Heart right ventricle (tissue), 16 donors: ENCODE measurements at regions not wholly inside any gene's neighbourhood (a gene's known extent, or its start where the extent isn't known, plus 50 kb on each side); places are given as distances from the start of the nearest gene placed in this dataset.
"Not testable (repeated sequence)": the region's sequence is repeated elsewhere in the genome, so short reads cannot be mapped to it uniquely, and the experiment has no call there.

Experiments
- ATAC-seq, 8 donors: fragments of 200-7000 bp; cut with Tn5 transposase; one replicate each; pipeline ENCODE4 v1.9.1; 2020; ENCODE audit warnings: mild to moderate bottlenecking in 8 of 8, moderate library complexity in 8 of 8, moderate number of reproducible peaks in 1 of 8
- DNase-seq, 2 donors: peaks; one replicate each; pipeline ENCODE4 v3.0.0-alpha.2; 2020
- H3K27ac ChIP-seq, 10 donors: fragments of 200-600 bp; sonication (generic) in 2 of 10; one replicate each; pipeline versions ENCODE4 v1.5.0 to v1.8.0; 2020 to 2022; ENCODE audit warnings: mild to moderate bottlenecking in 3 of 10
- H3K27me3 ChIP-seq, 7 donors: fragments of 200-600 bp; one replicate each; pipeline ENCODE4 v1.8.0; 2021 to 2022; ENCODE audit warnings: mild to moderate bottlenecking in 2 of 7
- H3K36me3 ChIP-seq, 9 donors: fragments of 200-600 bp; sonication (generic) in 1 of 9; one replicate each; pipeline versions ENCODE4 v1.5.0 to v1.8.0; 2020 to 2022; ENCODE audit warnings: mild to moderate bottlenecking in 2 of 9
- H3K4me1 ChIP-seq, 9 donors: fragments of 200-600 bp; sonication (generic) in 1 of 9; one replicate each; pipeline versions ENCODE4 v1.5.0 to v1.8.0; 2020 to 2022; ENCODE audit warnings: mild to moderate bottlenecking in 4 of 9
- H3K4me3 ChIP-seq, 10 donors: fragments of 200-600 bp; sonication (generic) in 2 of 10; one replicate each; pipeline versions ENCODE4 v1.5.0 to v1.8.0; 2020 to 2022; ENCODE audit warnings: mild to moderate bottlenecking in 7 of 10, moderate library complexity in 2 of 10
- H3K9me3 ChIP-seq, 11 donors: fragments of 200-600 bp in 10 of 11; sonication (generic) in 2 of 11; one replicate each; pipeline versions ENCODE4 v1.5.0 to v1.8.0; 2013 to 2022; ENCODE audit warnings: mild to moderate bottlenecking in 2 of 11, control low read depth in 1 of 11, moderate library complexity in 1 of 11
- CTCF ChIP-seq, 9 donors: fragments of 200-600 bp; sonication (generic) in 2 of 9; IDR thresholded peaks; one replicate each; pipeline versions ENCODE4 v1.5.0 to v1.8.0; 2021 to 2022; ENCODE audit warnings: antibody characterized with exemption in 9 of 9, mild to moderate bottlenecking in 5 of 9, moderate library complexity in 1 of 9
- WGBS, 2 donors: extraction: QIAGEN DNeasy Blood & Tissue Kit; methylation state at CpG; one replicate each; pipeline ENCODE4 v1.1.7; 2013; ENCODE audit warnings: inconsistent platforms in 1 of 2; 5-methylcytosine and 5-hydroxymethylcytosine counted together
- intact Hi-C, 10 donors: fragments of 100-400 bp; cut with DNase I; formaldehyde crosslinking; loops; one replicate each; pipeline versions ENCODE4 v1.11.1 to v1.14.2; 2022
- donor health status: Arrhythmogenic right ventricular cardiomyopathy.
- donor health status: ischemic (EF 13 %, LVEDD 7.1; RV severe dilation, severe dysfunction).
- donor health status: healthy with polysubstance abuse.
- donor health status: DM: no; HTN: yes; CAD: no.
- donor health status: DM: no; HTN: no; CAD: no.
- donor health status: ischemic (EF 25% LVEDD 6.9; RV normal size, moderate dysfunction).
- donor health status: ischemic (EF 25% LVEDD 5.7; RV mildly dilated, moderate dysfunction).
- donor health status: healthy.
- donor health status: DM: yes; HTN: yes; CAD: no.
- donor health status: Ischemic cardiomyopathy.
- donor health status: ischemic (EF 35%, LVEDD 5.7; RV mildly dilated, moderate dysfunction).
- donor health status: nonischemic (EF 11% LVEDD 7.7; RV severe dilation, severe dysfunction).
- donor health status: DM: yes; HTN: yes; CAD: no.
- donor health status: PGD.
- donor health status: ischemic (EF 29% LVEDD 5.4; RV normal size, mild dysfunction).
- donor health status: nonischemic (EF 23%, LVEDD 6.1; RV moderate dilation, normal function).

- ATAC-seq = no peak
Observed at GRCh38 chr5:117734056-117734455, 1159.4 kb upstream of the SEMA6A start.

DNA sequence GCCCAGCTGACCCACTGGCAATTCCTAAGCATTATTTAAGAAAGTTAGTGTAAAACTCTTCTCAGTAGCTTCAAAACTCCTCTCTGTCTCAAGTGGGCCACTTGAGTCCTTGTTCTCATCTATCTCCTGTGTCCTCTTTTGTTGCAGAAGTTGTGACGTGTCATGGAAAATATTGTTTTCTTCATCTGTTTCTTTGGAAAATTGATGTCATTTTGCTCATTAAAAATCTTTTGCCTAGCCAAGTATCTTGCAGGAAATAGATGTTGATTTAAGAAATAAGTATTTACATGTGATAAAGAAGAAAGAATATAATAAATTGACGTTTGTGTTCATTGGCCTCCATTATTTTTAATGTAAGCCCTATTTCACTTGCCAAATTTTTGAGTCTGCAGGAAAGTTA, 1158.4 kb upstream of the SEMA6A start:
- no peak overlapping the region for H3K27ac ChIP-seq
- no peak overlapping the region for H3K4me3 ChIP-seq
- intact Hi-C loops = no loop called here
- H3K9me3 ChIP-seq = peaks cover 0 to under 1% (median 0%) of the 10 kb centered on the region in 11 donors
- H3K4me1 ChIP-seq = no peaks in the 10 kb centered on the region
- no peak for TF ChIP-seq CTCF (IDR thresholded peaks at IDR 0.05)
- no peaks in the 10 kb centered on the region for H3K36me3 ChIP-seq
- no peak for DNase-seq
- H3K27me3 ChIP-seq = no peaks in the 10 kb centered on the region
- no peak for ATAC-seq
- WGBS, 2 donors = 69 to 71% methylated on average over 2 of the region's 2 CpGs

More at GRCh38 chr5:117734056-117734455, 1159.4 kb upstream of the SEMA6A start:
- Histone ChIP-seq H3K27ac (no peak overlapping the region), H3K4me1 (no peaks in the 10 kb centered on the region), H3K9me3 (no peaks in the 10 kb centered on the region), H3K4me3 (no peak overlapping the region), H3K27me3 (no peaks in the 10 kb centered on the region), H3K36me3 (no peaks in the 10 kb centered on the region)
- WGBS, 2 donors = 83 to 92% methylated on average over 4 of the region's 4 CpGs
- no peak for DNase-seq
- intact Hi-C loops = no loop called here
- no peak for TF ChIP-seq CTCF (IDR thresholded peaks at IDR 0.05)

- WGBS, 2 donors = 92 to 95% methylated on average over 3 of the region's 3 CpGs
- H3K27ac ChIP-seq = no peak overlapping the region
- H3K4me1 ChIP-seq = no peaks in the 10 kb centered on the region
- no peaks in the 10 kb centered on the region for H3K36me3 ChIP-seq
- ATAC-seq (no peak), DNase-seq (no peak)
- no peak overlapping the region for H3K4me3 ChIP-seq
- no peaks in the 10 kb centered on the region for H3K27me3 ChIP-seq
- intact Hi-C loops = no loop called here
- no peak for TF ChIP-seq CTCF (IDR thresholded peaks at IDR 0.05)
- peaks cover 0 to 8% (median 0%) of the 10 kb centered on the region in 11 donors for H3K9me3 ChIP-seq
Observed at GRCh38 chr5:117732264-117732663, 1157.6 kb upstream of the SEMA6A start.

DNA sequence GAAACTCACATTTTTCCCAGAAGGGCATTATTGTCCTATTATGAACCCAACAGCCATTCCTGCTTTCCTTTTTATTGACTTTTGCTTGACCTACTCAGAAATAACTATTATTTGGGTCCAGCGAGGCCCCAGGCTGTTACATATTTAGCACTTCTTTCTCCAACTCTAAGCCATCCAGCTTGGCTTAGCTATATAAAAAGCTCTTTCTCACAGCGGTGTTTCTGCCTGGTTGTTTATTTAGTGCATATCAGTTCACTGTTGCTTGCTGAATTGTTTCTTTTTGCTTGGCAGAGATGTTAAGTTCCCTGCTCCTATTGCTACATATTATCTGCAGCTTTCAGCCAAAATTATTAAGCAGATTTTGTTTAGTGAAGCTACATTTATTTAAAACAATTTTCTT, 1156.8 kb upstream of the SEMA6A start:
- 42 to 57% methylated on average over 2 of the region's 2 CpGs for WGBS, 2 donors

DNA sequence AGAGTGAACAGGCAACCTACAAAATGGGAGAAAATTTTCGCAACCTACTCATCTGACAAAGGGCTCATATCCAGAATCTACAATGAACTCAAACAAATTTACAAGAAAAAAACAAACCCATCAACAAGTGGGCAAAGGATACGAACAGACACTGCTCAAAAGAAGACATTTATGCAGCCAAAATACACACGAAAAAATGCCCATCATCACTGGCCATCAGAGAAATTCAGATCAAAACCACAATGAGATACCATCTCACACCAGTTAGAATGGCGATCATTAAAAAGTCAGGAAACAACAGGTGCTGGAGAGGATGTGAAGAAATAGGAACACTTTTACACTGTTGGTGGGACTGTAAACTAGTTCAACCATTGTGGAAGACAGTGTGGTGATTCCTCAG, 1146.2 kb upstream of the SEMA6A start:
- H3K4me1 ChIP-seq, H3K27ac ChIP-seq, H3K36me3 ChIP-seq, DNase-seq, intact Hi-C loops, H3K4me3 ChIP-seq, H3K27me3 ChIP-seq, ATAC-seq: not testable (repeated sequence)
- peaks cover 0 to 32% (median 0%) of the 10 kb centered on the region in 11 donors for H3K9me3 ChIP-seq
- WGBS, 2 donors = 74 to 75% methylated on average over 4 of the region's 4 CpGs

More for the DNA sequence above, 1156.8 kb upstream of the SEMA6A start:
- TF ChIP-seq CTCF (IDR thresholded peaks at IDR 0.05) = no peak
- DNase-seq (no peak), ATAC-seq (no peak)
- intact Hi-C loops = no loop called here
- Histone ChIP-seq H3K4me1 (no peaks in the 10 kb centered on the region), H3K27me3 (no peaks in the 10 kb centered on the region), H3K4me3 (no peak overlapping the region), H3K36me3 (no peaks in the 10 kb centered on the region), H3K27ac (no peak overlapping the region), H3K9me3 (peaks cover 0 to 8% (median 0%) of the 10 kb centered on the region in 11 donors)
